ENCODE measurements at regions not wholly inside any gene's neighbourhood (a gene's known extent, or its start where the extent isn't known, plus 50 kb on each side); places are given as distances from the start of the nearest gene placed in this dataset.

DNA sequence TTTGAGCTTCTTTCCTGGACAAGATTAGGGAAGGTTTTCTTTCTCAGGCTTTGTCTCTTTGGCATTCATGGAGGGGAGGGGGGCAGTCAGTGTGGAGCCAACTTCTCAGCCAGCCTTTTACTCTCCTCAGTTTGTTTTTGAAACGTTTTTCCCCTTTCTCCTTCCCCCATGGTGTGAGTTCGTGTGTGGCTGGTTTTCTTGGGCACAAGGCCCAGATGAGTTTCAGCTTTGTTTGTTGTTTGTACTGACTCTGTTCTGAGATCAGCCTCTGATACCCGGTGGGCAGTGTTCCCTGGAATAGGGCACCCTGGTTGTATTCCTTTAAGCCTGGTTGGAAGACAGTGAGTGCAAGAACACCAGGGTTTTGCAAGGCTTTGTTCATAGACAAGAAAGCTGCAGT lies 168.2 kb upstream of the RARB start:
- no peak for DNase-seq

DNA sequence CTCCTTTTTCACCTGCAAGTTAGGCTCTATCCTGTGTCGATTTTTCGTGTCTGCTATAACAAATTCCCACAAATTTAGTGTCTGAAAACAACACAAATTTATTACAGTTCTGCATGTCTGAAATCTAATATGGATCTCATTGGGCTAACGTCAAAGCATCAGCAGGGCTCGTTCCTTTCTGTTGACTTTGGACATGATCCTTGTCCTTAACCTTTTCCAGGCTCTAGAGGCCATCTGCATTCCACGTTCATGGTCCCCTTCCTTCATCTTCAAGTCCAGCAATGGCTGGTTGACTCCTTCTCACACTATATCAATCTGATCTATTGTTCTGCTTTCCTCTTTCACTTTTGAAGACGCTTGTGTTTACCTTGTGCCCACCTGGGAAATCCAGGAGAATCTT lies 165.7 kb upstream of the RARB start:
- no peak for DNase-seq

DNA sequence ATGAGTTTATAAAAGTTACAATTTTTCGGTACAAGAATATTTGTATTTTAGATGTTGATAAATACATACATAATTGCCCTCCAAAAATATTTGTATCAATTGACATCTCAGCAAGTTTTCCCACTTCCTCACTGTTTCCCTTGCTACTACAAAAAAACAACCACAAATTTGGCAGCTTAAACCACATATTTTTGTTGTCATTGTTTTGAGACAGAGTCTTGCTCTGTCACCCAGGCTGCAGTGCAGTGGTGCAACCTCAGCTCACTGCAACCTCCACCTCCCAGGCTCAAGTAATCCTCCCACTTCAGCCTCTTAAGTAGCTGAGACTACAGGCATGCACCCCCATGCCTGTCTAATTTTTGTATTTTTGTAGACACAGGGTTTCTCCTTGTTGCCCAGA lies 162.8 kb upstream of the RARB start:
- no peak for DNase-seq

DNA sequence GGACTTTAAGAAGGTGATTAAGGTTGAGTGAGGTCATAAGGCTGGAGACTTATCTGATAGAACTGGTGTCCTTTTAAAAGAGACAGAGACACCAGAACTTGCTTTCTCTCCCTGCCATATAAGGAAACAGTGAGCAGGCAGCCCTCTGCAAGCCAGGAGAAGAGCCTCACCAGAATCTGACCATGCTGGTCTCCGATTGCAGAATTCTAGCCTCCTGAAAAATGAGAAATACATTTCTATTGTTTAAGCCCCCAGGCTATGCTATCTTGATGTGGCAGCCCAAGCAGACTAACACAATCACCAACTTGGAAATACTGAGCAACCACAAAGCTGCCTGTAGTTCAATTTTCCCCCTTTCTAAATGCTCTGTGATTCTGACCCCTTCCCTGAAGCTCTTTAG lies 161.4 kb upstream of the RARB start:
- no peak for DNase-seq

DNA sequence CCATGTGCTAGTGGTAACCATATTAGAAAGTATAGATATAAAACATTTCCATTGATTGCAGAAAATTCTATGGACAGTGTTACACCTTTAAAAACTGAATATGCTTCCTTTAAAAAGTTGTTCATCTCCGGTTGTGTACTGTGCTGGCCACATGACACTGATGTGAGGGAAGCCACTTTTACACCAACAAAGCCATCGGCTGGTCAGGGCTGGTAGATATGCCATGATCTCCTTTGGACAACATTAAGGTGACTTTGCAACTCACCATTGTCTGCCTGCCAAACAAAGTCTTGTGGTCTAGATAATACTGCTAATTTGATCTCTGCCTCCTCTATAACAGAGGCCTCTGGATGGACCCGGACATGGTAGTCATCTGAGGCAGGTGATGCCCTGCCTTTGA lies 156.0 kb upstream of the RARB start:
- DNase-seq = no peak

DNA sequence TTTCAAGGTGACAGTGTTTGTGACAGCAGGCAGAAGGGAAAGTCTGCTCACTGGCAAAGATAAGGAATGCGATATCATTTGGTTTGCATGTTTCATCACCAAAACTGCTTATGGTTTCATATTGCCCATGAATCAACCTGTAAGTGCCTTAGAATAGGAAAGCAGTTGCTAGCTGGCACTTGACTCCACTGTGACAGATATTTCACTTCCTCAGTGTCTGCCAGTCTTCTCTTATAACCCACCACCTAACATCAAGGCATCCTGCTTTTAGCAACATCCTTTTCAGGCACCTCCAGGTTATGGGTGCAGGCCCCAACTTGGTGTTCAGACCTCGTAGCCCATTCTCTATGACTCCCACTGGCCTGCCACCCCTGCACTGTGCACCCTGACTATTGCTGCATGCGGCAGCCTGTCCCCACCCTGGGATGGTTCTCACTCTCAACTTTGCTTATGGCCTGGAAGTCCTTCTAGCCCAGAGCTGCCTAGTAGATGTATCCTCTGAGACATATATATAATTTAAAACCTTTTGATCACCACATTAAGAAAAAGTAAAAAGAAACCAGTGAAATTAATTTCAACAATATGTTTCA lies 154.4 kb upstream of the RARB start:
- DNase-seq = no peak

DNA sequence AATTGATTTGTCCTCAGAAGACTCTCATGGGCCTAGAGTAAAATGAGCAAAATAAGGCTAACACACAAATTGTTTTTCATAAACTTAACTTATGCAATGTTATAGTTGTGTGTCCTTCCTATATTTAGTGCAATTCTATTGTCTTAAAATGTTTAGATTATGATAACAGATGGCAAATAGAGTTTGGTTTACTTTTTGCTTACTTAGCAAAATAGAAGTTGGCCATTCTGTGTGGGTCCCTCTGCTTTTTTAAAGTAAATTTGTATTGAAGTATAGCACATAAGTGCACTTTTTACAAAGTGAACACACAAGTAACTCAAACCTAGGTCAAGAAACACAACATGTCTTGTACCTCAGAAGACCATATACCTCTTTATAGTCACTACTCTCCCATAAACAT lies 150.6 kb upstream of the RARB start:
- DNase-seq = no peak

DNA sequence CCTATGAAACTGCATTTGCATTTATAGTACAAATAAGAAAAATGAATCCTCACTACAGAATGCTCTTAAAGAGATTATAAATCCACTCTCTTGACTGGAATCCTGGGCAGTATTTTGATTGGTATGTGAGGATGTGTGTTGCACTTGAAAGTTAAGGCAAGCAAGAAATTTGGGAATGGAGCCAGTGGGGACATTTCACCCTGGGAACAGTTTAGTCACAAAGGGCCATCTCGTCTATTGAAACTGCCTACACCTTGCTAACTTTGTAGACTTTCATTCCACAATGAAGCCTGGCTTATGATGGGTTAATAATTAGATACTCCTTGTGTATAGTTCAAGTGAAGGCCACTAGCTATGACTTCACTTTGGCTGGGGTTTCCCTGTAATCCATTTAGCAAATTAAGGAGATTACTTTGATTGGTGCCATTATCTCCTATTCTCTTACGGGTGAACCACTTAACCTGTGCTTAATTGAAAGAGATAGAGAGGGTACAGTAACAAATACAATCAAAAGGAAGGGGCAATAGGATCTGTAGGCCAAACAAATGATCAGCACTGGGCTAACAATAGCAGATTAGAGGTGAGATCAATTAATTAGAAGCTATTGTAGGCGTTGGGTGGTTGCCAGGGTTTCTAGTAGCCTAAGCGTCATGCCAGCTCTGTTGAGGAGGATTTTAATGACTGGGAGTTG lies 146.9 kb upstream of the RARB start:
- DNase-seq = no peak

DNA sequence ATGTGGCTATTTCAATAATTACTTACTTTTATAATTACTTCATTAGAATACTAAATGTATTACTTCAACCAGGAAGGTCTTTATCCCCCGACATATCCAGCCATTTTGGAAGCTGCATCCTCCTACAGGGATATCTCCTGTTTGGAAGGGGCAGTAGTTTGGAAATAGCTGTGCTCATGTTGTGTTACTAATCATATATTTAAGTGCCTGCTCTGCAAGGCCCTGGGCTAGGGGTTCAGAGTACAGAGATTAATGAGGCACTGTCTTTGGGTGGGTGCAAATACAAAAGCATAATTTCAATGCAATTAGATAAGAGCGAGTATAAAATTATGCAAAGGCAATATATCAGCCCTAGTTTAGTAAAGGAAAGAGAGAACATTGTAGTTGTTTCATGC lies 146.3 kb upstream of the RARB start:
- DNase-seq = no peak

DNA sequence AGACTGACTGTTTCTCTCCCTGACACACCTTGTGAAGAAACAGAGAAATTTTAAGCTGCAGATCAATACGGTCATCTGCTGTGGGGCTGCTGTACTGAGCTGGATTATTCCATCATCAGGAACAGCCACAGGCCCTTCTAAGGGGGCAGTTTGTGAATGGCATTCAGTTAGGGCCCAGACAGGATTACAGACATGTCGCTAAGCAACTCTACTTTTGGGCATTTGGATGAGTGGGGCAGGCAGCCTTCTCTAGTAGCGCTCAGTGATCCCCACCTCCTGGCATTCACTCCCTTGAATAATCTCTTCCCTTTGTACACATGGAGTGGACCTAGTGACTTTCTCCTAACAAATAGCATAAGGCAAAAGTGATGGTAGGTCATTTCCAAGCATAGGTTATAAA lies 144.4 kb upstream of the RARB start:
- no peak for DNase-seq

DNA sequence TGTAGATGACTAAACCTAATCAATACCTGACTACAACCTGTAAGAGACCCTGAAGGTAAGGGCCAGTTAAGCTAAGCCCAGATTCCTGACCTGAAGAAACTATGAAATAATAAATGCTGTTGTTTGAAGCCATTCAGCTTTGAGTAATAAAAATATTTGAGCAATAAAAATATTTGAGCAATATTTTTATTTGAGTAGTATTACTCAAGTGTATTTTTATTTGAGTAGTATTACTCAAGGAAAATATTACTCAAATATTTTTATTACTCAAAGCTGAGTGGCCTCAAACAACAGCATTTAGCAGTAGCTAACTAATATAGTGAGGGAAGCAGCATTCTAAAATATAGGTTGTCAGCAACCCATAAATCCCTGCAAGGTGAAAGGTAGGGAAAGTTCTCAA lies 143.8 kb upstream of the RARB start:
- DNase-seq = no peak

DNA sequence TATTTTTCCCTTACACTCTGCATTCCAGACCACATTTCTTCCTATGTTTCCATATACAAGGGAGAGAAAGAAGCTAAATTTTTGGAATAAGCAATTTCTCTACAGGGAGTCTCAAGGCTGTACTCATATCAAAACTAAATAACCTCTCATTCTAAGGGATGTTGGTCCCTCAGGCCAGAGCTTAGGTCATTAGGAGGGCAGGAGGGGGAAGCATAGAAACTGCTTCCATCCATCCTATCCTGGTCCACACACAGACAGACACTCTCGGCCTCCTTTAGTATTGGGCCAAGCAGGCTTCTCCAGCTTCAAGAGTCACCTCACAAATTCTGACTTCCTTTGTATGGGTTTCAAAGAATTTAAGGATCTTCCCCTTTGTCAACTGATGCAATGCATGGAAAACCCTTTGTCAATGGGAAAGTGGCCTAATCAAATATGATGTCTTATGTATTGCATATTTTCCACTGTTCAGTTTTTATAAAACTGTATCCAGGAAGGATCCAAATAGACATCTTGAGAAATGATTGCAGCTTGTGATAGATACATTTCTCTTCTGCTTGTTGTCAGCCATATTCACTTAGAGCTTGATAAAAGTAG lies 140.7 kb upstream of the RARB start:
- DNase-seq = peak; percentile 14

DNA sequence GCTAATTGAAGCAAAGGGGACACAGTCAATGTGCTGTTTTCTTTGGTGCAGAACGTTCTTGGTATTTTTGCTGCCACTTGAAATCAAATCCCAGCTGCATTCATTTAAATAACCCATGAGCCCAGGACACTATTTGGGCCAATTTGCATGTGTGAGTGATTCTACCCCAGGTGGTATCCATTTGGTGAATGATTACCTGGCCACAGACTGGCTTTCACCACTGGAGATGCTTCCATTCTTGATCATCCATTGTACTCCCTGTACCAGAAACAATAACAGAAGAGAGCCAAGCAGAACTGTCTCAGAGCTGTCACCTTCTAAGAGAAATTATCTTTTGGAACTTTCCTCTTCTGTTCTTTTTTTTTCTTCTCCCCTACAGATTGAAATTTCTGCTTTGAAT lies 139.7 kb upstream of the RARB start:
- DNase-seq = no peak

DNA sequence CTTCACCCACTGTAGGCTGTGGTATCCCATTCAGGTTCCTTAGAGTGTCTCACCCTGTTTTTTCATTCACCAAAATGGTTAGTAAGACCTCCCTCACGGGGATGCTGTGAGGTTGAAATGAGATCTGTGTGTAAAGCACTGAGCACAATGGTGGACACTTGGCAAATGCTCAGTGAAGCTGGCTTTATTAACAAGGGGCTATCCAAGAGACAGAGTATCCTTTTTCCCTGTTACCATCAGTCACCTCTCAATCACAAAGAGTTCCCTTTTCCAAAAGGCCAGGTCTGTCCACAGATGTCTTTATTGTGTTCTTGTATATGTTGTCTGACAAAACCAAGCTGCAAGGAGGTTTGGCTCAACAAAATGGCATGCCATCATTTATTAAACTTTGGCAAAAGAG lies 138.9 kb upstream of the RARB start:
- DNase-seq = no peak

DNA sequence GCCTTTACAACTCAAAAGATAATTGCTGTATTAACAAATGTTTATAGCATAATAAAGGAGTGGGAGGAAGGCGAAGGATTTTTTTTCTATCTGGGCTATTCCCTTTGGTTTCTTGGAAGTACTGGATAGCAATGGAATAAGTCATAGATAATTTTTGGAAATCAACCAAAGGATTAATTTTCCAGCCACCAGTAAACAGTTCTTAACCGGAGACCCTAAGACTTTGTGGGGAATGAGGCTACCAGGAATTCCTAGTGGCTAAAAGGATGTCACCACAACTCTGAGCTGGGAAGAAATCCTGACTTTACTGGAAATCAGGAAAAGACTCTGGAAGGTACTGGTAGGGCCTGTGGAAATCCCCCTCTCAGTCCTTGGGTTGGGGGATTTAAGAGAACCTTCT lies 138.4 kb upstream of the RARB start:
- peak; percentile 22 for DNase-seq

DNA sequence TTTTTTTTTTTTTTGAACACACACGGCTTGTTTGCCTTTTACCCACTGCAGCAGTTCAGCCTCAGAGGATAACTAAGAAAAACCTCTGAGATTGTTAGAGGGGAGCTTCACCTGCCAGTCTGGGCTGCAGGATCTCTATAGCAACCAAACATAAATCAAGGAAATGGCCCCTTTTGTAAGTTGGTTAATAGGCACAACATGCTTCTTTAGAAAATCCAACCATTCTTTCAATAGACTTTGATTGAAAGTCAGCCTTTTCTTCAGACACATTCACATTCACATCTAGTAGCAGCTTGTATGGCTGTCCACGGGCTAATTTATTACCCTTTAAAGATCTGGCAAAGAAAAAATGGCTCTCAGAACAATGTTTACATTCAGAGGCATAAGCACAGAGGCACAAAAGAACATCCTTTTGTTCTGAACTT lies 136.6 kb upstream of the RARB start:
- no peak for DNase-seq

DNA sequence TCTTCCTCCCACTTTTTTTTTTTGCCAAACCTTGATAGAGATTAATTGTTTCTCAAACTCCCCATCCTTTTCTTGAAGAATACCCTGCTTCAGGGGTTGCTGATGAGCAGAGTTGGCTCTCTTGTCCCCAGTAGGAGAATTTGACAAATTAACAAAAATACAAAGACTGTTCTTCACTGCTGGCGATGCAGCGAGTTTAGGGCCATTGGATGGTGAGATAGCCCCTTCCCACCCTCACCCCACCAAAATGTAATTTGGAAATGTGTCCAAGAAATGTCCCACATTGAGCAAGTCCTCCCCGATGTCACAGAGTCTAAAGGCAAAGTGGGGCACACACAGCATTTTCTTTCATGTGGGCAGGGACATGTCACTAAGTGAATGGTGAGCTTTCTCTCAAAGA lies 136.0 kb upstream of the RARB start:
- DNase-seq = no peak

DNA sequence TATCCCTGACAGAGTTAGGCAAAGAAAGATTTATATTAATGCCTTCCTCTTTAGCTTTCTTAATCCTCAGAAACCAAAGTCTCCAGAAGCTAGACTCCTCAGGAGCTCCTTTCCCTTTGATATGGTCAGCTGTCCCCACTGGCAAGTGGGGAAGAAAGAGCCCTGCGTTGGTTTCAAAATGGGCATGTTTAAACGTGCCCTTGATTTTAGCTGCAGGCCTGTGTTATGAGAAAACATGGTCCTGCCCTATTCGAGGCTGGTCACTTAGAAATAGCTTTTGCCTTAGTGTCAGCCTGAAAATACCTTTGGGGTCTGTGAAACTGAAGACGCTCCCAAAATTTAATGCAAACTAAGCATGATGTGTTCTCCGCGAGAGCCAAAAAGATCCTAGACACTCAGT lies 135.5 kb upstream of the RARB start:
- DNase-seq = no peak

DNA sequence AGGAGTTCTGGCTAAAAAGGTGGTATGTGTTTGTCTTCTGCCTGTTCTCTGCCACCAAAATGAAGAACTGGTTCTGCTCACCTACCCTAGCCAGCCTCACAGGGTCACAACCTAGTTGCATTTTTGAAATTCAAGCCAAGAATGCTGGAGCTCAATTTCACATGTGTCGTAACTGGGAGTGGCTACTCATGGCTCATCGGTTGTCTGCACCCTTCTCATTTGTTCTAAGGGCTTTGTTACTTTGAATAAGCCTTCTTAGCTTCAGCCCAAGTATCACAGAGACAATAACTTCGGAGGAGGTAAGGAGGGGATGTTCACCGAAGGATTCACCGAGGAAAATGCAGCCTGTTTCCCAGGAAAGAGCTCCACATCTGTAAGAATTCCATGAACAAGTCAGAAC lies 134.3 kb upstream of the RARB start:
- DNase-seq = peak; percentile 14

DNA sequence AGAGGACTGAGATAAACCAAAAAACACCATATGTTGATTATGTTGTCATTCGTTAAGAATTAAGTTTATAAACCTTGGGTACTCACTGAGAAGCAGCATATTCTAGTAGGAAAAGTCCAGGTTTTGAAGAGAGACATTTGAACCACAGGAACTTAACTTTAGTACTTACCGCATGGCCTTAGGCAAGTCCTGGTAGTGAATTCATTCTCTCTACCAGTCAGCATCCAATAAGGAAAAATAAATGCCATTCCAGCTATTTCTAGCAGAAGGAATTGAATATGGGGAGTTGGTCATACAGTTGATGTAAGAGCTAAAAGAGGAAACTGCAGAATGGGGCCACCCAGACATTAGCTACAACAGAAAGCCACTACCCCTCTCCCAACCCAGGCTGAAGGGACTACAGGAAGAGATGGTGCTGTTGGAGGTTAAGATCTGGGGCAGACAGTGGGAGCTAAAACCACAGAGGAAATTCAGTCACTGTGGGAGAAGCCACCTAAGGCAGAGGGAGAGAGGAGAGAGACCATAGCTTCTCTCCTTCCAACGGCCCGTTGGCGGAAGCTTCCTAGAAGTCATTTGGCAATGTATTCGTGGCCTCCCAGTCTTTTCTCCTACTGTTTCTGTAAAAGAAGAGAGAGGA lies 133.8 kb upstream of the RARB start:
- DNase-seq = peak; percentile 15

DNA sequence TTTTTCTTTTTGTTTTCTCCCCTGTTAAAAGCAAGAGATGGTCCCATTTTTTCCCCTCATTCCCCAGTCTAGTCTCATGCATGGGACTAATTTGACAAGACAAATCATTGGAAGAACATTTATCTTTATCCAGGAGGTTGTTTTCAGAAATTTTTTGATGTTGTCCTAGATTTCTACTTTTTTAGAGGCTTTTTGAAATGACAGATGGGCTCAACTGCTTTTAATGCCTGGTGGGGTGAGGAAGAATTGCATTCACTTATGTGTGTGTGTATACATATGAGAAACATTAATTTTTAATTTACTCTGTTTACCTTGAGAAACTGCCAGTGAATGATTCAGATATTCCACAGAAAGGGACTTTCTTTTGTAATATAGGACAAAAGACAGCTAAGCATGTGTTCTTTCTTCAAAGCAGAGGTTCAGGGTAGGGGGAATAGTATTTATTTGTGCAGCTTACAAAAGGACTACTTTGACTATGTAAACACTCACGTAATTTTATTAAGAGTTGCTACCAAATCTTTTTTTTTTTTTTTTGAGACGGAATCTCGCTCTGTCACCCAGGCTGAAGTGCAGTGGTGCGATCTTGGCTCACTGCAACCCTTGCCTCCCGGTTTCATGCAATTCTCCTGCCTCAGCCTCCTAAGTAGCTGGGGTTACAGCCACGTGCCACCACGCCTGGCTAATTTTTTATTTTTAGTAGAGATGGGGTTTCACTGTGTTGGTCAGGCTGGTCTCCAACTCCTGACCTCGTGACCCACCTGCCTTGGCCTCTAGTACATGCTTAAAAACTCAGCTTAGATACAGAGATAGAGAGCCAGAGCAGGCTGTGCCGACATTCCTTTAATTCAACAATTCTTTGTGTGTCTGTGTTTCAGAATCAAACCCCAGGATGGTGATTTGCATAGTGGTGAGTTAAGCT lies 130.1 kb upstream of the RARB start:
- peak; percentile 63 for DNase-seq

DNA sequence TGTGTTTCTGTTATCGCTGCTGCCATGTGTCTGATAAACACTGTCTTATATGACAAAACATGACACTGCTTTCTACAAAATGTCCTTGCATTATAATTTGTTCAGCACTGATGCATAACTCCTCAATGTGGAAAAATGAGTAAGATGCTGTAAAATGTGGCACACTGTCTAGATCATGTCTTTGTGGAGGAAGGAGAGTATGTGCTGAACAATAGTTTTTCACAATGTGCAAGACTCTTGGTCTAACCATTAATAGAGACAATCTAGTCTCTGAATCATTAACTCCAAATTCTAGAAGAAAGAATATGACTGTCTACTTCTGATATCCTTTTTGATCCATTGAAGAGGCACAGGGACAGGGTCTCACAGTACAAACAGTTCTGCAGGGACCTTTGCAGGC lies 127.9 kb upstream of the RARB start:
- DNase-seq = no peak

DNA sequence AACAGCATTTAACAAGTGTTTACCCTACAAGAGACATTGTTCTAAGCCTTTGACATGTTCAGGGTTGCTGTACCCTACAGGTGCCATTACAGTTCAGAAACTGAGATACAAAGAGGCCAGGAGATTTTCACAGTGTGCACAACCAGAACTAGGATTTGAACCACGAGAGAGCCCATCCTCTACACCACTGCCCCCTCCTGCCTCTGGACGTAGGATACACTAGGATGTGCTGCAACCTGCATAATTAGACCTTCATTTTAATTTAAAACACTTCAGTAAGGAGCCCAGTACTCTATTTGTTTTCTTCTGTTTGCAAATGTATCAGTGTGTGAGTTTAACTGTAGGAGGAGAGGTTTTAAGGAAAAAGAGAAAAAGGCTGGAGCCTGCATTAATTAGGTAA lies 123.1 kb upstream of the RARB start:
- no peak for DNase-seq

Measured in fibroblast of skin of right biceps (primary cell).